ENCODE measurements at regions not wholly inside any gene's neighbourhood (a gene's known extent, or its start where the extent isn't known, plus 50 kb on each side); places are given as distances from the start of the nearest gene placed in this dataset.

DNA sequence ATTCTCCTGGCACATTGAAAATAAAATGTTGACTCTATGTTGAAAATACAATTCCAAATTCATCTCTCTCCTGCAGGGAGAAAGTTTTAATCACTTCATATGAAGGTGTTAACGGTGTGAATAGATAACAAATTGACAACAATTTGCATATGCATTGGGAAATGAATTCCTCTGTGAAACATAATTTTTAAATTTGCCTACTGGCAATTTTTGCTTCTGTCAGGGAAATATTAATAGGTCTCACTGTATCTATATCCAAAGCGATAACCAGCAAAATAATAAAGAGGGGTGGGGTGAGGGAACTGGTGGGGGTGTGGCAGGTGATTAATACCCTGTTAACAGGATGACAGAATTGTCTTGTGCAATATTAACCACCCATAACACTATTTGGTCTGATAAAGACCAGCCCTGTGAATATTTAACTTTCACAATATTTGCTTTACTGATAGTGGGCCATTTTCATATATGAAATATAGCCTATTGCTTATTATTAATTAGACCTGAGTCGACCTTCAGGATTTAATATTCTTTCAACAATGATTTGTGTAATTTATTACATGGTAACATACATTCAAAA is 239.0 kb upstream of the SSTR1 start:
- no peaks in the 10 kb centered on the region for H3K27me3 Mint-ChIP-seq
- no peak overlapping the region for H3K27ac Mint-ChIP-seq
- no peaks in the 10 kb centered on the region for H3K4me1 Mint-ChIP-seq (ENCODE audit: low read depth)
- intact Hi-C loops (cut with micrococcal nuclease) = no loop called here
- peaks cover 6% of the 10 kb centered on the region for H3K9me3 Mint-ChIP-seq
- H3K36me3 Mint-ChIP-seq (ENCODE audit: low read depth) = no peaks in the 10 kb centered on the region
- no peak overlapping the region for H3K4me3 Mint-ChIP-seq

DNA sequence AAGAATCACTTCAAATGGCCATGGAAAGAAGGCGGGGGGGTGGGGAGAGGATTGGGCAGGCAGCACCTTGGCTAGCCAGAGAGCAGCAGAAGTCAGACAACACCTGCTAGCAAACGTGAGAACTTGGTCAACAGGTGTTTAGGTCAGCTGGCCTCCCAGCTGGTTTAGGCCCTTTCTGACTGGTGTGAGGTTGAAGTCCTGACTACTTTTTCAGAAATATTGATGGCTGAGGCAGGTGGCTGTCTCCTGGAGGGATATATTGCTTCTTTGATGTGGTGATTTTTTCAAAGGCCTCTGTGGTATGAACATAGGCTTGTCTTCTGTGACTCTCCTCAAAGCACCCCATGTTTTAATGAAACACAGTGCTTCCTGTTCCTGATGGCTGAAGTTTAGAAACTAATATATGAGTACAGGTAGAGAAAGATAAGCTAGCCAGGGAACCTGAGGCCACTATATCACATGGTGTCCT is 238.2 kb upstream of the SSTR1 start:
- peaks cover 2% of the 10 kb centered on the region for H3K9me3 Mint-ChIP-seq
- H3K36me3 Mint-ChIP-seq (ENCODE audit: low read depth) = no peaks in the 10 kb centered on the region
- no peaks in the 10 kb centered on the region for H3K27me3 Mint-ChIP-seq
- no peak overlapping the region for H3K27ac Mint-ChIP-seq
- no peak overlapping the region for H3K4me3 Mint-ChIP-seq
- no peaks in the 10 kb centered on the region for H3K4me1 Mint-ChIP-seq (ENCODE audit: low read depth)
- intact Hi-C loops (cut with micrococcal nuclease) = no loop called here

DNA sequence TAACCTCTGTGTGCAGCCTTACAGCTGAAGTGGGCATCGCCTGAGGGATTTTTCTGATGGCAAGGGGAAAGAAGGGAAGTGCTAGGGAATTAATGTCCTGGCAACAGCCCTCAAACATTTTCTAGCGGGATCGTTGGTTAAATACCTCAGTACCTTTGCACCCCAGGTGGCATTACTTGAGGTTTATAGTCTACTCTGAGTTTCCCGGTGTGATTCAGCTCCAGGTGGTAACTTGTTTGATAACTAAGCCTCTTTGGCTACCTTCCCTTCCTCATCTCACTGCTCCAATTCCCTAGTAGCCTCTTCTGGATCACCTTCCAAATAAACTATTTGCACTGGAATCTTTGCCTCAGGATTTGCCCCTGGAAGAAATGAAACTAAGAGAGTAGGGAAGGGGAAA is 237.0 kb upstream of the SSTR1 start:
- intact Hi-C loops (cut with micrococcal nuclease) = no loop called here
- H3K4me1 Mint-ChIP-seq (ENCODE audit: low read depth) = no peaks in the 10 kb centered on the region
- no peak overlapping the region for H3K27ac Mint-ChIP-seq
- H3K36me3 Mint-ChIP-seq (ENCODE audit: low read depth) = no peaks in the 10 kb centered on the region
- no peaks in the 10 kb centered on the region for H3K27me3 Mint-ChIP-seq
- peaks cover 9% of the 10 kb centered on the region for H3K9me3 Mint-ChIP-seq
- H3K4me3 Mint-ChIP-seq = no peak overlapping the region

DNA sequence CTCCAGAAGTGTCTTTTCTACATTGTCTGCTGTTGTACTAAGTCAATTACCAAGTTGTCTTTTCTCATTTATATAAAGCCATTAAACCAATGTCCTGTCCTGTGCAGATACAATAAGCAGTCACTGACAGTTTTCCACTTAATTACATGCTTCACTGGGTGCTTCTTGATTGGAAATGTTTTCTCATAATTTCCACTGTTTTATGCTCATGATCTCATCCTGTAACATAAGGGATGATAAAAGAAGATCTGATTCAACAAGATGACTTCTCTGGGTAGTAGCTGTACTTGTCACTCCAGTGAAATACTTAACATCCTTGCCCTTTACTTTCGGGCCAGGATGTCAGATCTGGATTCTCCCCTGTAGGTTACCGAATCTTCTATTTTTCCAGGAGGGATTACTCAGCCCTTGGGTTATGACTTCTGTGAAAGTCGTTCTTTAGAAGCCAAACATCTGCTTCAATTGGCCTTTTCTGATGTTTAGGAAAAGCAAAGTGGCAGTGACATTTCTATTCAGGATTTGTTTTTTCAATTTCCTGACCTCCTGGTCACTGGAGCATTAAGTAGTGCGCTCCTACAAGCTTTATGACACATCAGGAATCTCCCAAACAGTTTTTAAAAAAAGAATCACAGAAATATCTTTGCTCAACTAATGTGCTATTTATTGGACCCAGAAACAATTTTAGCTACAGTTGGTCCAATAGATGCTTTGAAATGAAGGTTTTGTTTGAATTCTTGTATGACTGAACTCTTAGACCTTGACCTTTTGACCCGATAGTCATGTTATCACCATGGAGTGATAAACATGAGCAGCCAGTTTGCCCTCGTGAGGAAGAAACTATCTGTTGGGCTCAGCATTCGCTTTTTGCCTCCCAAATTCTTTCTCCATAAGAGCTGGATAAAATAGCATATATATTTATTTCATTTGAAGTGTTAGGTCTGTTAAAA is 234.5 kb upstream of the SSTR1 start:
- Mint-ChIP-seq H3K27ac (no peak overlapping the region), H3K9me3 (peaks cover 28% of the 10 kb centered on the region), H3K4me3 (no peak overlapping the region), H3K36me3 (ENCODE audit: low read depth) (no peaks in the 10 kb centered on the region), H3K27me3 (no peaks in the 10 kb centered on the region), H3K4me1 (ENCODE audit: low read depth) (no peaks in the 10 kb centered on the region)
- intact Hi-C loops (cut with micrococcal nuclease) = no loop called here

DNA sequence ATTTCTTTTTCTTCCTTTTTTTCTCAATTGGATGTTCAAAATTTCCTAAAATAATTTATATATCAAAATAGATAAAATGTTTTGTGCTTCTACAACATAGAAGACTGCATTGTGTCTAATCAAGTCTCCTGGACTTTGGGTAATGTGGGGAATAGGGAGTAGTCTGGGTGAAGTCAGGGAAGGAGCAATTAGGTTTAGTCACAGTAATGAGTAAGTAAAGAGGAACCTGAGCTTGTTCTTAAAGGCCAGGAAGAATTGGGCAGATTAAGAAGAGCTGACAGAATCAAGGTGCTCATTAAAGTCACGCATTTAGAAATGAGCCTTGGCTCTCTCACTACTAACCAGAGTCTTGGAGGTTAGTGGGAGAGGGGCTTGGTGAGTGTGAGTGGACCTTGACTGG is 233.3 kb upstream of the SSTR1 start:
- Mint-ChIP-seq H3K36me3 (ENCODE audit: low read depth) (no peaks in the 10 kb centered on the region), H3K27ac (no peak overlapping the region), H3K9me3 (peaks cover 35% of the 10 kb centered on the region), H3K27me3 (no peaks in the 10 kb centered on the region), H3K4me3 (no peak overlapping the region), H3K4me1 (ENCODE audit: low read depth) (no peaks in the 10 kb centered on the region)
- intact Hi-C loops (cut with micrococcal nuclease) = no loop called here

DNA sequence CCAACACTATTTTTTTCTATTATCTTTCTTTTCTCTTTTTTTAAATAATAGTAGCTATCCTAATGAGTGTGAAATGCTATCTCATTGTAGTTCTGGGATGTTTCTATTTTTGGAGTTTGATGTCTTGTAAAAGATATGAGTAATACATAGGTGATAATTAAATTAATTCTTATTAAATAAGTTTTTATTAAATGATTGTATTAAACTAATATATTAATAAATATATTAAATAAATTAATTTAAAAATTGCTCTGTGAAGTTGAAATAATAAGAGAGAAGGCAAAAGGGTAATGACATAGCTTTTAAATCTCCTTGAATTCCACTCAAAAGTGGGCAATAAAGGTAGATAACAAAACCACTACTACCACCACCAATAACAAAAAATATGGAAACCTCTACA is 230.2 kb upstream of the SSTR1 start:
- Mint-ChIP-seq H3K9me3 (peaks cover 59% of the 10 kb centered on the region), H3K27me3 (no peaks in the 10 kb centered on the region), H3K4me1 (ENCODE audit: low read depth) (no peaks in the 10 kb centered on the region), H3K27ac (no peak overlapping the region), H3K4me3 (no peak overlapping the region), H3K36me3 (ENCODE audit: low read depth) (no peaks in the 10 kb centered on the region)
- intact Hi-C loops (cut with micrococcal nuclease) = no loop called here

DNA sequence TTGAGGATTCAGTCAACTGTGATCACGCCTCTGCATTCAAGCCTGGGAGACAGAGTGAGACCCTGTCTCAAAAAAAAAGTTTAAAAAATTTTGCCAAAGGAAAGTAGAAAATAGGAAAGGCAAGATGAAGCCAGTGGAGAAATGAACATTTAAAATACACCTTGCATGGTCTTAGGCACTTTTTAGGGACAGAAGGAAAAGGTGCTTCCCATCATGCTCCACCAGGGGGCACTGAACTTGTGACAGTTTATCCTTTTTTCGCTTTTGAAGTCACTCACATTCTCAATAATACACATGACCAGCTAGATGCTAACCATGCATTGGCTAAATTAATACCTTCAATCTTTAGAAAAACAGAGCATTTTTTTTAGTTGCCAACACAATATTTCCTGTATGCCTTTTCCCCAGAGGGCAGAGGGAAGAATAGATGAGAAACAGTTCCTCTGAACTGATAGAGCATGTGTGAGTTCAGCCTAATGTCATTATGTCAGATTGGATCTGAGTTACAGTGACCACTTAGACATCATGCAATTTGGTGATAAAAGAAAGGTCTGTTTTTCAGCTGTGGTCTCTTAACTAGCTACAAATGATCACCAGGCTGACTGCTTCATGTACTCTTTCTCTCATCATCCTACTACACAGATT is 221.8 kb upstream of the SSTR1 start:
- Mint-ChIP-seq H3K27ac (no peak overlapping the region), H3K36me3 (ENCODE audit: low read depth) (no peaks in the 10 kb centered on the region), H3K4me1 (ENCODE audit: low read depth) (no peaks in the 10 kb centered on the region), H3K9me3 (peaks cover 16% of the 10 kb centered on the region), H3K4me3 (no peak overlapping the region), H3K27me3 (no peaks in the 10 kb centered on the region)
- intact Hi-C loops (cut with micrococcal nuclease) = loop anchor here (5.0 kb wide), 2 partner anchors 881 to 1031 kb away; no protein-coding TSS in a partner anchor

DNA sequence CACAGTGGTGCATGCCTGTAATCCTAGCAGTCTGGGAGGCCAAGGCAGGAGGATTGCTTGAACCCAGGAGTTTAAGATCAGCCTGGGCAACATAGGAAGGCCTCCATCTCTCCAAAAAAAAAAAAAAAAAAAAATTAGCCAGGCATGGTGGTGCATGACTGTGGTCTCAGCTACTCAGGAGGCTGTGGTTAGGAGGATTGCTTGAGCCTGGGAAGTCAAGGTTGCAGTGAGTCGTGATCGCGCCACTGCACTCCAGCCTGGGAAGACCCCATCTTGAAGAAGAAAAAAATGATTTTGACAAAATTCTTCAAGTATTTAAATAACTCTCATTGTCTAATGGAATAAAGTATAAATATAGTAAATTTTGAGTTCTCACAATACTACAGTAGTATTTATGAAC is 219.2 kb upstream of the SSTR1 start:
- Mint-ChIP-seq H3K36me3 (ENCODE audit: low read depth) (no peaks in the 10 kb centered on the region), H3K9me3 (no peaks in the 10 kb centered on the region), H3K4me1 (ENCODE audit: low read depth) (no peaks in the 10 kb centered on the region), H3K27me3 (peaks cover 1% of the 10 kb centered on the region), H3K27ac (no peak overlapping the region), H3K4me3 (no peak overlapping the region)
- intact Hi-C loops (cut with micrococcal nuclease) = loop anchor here (5.0 kb wide), 2 partner anchors 879 to 1029 kb away; no protein-coding TSS in a partner anchor

DNA sequence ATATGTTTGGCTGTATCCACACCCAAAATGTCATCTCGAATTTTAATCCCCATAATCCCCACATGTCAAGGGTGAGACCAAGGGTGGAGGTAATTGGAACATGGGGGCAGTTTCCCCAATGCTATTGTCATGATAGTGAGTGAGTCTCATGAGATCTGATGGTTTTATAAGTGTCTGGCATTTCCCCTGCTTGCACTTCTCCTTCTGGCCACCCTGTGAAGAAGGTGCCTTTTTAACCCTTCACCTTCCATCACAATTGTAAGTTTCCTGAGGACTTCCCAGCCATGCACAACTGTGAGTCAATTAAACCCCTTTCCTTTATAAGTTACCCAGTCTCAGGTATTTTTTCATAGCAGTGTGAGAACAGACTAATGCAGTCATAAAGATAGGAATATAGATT is 216.7 kb upstream of the SSTR1 start:
- H3K4me1 Mint-ChIP-seq (ENCODE audit: low read depth) = no peaks in the 10 kb centered on the region
- H3K36me3 Mint-ChIP-seq (ENCODE audit: low read depth) = no peaks in the 10 kb centered on the region
- H3K4me3 Mint-ChIP-seq = no peak overlapping the region
- H3K27me3 Mint-ChIP-seq = peaks cover 1% of the 10 kb centered on the region
- no peaks in the 10 kb centered on the region for H3K9me3 Mint-ChIP-seq
- intact Hi-C loops (cut with micrococcal nuclease) = no loop called here
- H3K27ac Mint-ChIP-seq = no peak overlapping the region

DNA sequence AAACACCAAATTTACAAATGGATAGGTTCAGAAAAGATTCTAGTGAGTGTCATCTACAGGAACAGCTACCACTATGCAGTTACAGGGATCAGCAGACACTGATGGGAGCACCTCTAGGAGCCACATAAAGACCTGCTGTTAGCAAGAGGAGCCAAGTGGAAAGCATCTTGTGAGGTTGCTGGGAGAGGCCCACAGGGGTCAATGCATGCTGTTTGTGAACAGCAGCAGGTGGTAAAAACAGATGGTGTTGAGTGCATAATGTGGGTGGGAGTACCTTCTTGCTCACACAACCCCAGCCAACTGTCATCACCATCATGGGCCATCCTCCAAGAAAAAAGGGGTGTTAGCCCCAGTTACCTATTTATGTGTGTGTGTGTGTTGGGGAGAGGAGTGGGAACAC is 215.2 kb upstream of the SSTR1 start:
- intact Hi-C loops (cut with micrococcal nuclease) = no loop called here
- H3K9me3 Mint-ChIP-seq = no peaks in the 10 kb centered on the region
- H3K4me1 Mint-ChIP-seq (ENCODE audit: low read depth) = no peaks in the 10 kb centered on the region
- peaks cover 1% of the 10 kb centered on the region for H3K27me3 Mint-ChIP-seq
- no peak overlapping the region for H3K4me3 Mint-ChIP-seq
- H3K27ac Mint-ChIP-seq = no peak overlapping the region
- no peaks in the 10 kb centered on the region for H3K36me3 Mint-ChIP-seq (ENCODE audit: low read depth)

DNA sequence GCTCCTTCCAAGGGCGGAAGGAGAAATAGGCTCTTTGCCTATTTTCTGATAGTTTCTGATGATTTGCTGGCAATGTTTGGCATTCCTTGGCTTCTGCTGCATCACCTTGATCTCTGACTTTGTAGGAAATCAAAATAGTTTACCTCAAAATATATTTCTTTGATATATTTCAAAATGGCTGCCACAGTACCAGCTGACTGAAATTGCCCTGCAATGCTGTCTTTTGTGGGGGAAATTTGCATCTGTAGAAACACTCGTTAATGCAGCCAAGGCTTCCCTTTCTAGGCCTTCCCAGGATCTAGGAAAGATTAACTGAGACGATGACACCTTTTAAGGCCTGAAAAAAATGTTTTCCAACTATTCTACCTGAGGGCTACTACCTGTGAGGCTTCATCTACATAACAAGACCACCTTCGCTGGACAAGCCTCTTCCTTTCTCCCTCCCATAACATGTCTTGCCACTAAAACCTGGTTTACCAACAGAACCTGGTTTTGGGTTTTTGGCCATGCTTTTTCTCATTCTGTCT is 212.8 kb upstream of the SSTR1 start:
- Mint-ChIP-seq H3K36me3 (ENCODE audit: low read depth) (no peaks in the 10 kb centered on the region), H3K27ac (no peak overlapping the region), H3K4me1 (ENCODE audit: low read depth) (no peaks in the 10 kb centered on the region), H3K4me3 (no peak overlapping the region), H3K27me3 (peaks cover 1% of the 10 kb centered on the region), H3K9me3 (no peaks in the 10 kb centered on the region)
- intact Hi-C loops (cut with micrococcal nuclease) = no loop called here

DNA sequence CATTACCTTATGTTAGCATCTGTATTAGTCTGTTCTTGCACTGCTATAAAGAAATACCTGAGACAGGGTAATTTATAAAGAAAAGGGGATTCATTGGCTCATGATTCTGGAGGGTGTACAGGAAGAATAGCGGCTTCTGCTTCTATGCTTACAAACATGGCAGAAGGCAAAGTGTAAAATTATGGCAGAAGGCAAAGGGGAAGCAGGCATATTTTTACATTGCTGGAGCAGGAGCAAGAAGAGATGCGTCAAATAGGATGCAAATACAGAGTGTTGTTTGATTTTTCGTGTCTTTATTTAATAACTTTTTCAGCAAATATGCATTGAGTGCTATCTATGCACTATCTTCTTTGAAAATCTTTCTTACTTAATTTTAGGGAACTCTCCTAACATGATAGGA is 210.7 kb upstream of the SSTR1 start:
- H3K4me3 Mint-ChIP-seq = no peak overlapping the region
- no peaks in the 10 kb centered on the region for H3K27me3 Mint-ChIP-seq
- H3K27ac Mint-ChIP-seq = no peak overlapping the region
- H3K36me3 Mint-ChIP-seq (ENCODE audit: low read depth) = no peaks in the 10 kb centered on the region
- H3K9me3 Mint-ChIP-seq = no peaks in the 10 kb centered on the region
- intact Hi-C loops (cut with micrococcal nuclease) = no loop called here
- H3K4me1 Mint-ChIP-seq (ENCODE audit: low read depth) = no peaks in the 10 kb centered on the region

DNA sequence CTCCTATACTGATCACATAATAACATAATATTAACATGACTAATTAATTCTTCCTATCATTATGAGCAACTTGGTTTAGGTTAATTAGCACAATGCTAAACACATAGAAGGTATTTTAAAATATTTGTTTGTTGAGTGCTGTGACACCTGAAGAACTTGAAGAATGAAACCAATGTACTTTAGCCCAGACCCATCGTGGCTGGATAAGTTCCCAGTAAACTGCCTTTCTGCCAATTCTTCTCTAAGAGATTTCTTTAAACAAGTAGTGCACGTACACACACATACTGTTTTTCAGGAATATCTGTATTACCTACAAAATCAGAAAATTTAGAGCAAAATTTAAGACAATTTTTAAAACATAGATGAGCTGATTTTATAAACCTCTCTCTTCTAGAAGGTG is 207.4 kb upstream of the SSTR1 start:
- H3K4me3 Mint-ChIP-seq = no peak overlapping the region
- no peaks in the 10 kb centered on the region for H3K27me3 Mint-ChIP-seq
- no peaks in the 10 kb centered on the region for H3K9me3 Mint-ChIP-seq
- intact Hi-C loops (cut with micrococcal nuclease) = no loop called here
- H3K4me1 Mint-ChIP-seq (ENCODE audit: low read depth) = no peaks in the 10 kb centered on the region
- H3K27ac Mint-ChIP-seq = no peak overlapping the region
- H3K36me3 Mint-ChIP-seq (ENCODE audit: low read depth) = no peaks in the 10 kb centered on the region

DNA sequence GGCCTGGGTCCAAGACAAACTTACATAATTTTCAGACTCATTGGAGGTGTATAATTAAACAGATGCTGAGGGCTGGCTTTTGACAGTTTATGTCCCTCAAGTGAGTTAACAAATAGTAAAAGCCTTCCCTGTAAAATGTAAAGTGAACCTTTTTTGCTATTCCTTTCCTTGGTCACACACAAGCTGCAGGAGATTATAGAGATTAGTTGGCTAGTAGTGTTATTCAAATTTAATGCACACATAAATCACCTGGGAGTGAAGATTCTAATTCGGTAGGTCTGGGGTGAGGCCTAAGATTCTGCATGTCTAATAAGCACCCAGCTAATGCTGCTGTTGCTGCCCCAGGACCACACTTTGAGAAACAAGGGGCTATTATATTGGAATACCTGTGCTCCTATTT is 206.2 kb upstream of the SSTR1 start:
- H3K9me3 Mint-ChIP-seq = no peaks in the 10 kb centered on the region

More for the DNA sequence above, 206.2 kb upstream of the SSTR1 start:
- Mint-ChIP-seq H3K36me3 (ENCODE audit: low read depth) (no peaks in the 10 kb centered on the region), H3K4me1 (ENCODE audit: low read depth) (no peaks in the 10 kb centered on the region), H3K27me3 (no peaks in the 10 kb centered on the region), H3K27ac (no peak overlapping the region), H3K4me3 (no peak overlapping the region)
- intact Hi-C loops (cut with micrococcal nuclease) = no loop called here
